NCI-H2196 treated with DMSO at 0.1 percent for 48 hours (cell line): ENCODE measurements at regions not wholly inside any gene's neighbourhood (a gene's known extent, or its start where the extent isn't known, plus 50 kb on each side); places are given as distances from the start of the nearest gene placed in this dataset.
"Not testable (repeated sequence)": the region's sequence is repeated elsewhere in the genome, so short reads cannot be mapped to it uniquely, and the experiment has no call there.

Experiments
- DNase-seq: peaks from one replicate; lab custom pipeline; 2025; ENCODE audit not compliant: unreplicated experiment; lab: John Stamatoyannopoulos, UW

DNA sequence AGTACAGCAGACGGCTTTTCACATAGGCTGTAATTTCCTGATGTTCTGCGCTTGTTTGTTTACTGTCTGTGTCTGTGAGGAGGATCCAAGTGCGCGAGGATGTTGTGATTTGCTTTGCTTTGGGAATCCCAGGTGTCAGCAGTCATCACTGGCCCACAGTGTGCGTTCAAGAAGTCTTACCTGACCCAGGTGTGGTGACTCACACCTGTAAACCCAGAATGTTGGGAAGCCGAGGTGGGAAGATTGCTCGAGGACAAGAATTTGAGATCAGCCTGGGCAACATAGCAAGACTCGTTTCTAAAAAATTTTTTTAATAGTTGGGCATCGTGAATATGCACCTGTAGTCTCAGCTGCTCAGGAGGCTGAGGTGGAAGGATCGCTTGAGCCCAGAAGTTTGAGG is 110.7 kb downstream of the CRLF3 start:
- DNase-seq: not testable (repeated sequence)

DNA sequence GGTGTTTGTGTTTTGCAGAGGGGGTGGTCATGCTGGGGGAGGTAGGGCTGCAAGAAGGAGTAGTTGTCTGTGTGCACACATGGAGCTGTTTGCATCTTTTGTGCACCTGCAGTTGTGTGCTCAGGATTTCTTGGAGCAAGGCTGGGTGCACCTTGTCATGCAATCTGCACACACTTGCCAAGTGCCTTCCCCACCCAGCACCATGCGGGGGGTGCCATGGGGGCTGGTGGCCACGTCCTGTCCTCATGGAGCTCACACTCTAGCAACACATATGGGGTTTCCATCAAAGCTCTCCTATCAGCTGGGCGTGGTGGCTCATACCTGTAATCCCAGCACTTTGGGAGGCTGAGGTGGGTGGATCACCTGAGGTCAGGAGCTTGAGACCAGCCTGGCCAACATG is 111.6 kb downstream of the CRLF3 start:
- not testable (repeated sequence) for DNase-seq

DNA sequence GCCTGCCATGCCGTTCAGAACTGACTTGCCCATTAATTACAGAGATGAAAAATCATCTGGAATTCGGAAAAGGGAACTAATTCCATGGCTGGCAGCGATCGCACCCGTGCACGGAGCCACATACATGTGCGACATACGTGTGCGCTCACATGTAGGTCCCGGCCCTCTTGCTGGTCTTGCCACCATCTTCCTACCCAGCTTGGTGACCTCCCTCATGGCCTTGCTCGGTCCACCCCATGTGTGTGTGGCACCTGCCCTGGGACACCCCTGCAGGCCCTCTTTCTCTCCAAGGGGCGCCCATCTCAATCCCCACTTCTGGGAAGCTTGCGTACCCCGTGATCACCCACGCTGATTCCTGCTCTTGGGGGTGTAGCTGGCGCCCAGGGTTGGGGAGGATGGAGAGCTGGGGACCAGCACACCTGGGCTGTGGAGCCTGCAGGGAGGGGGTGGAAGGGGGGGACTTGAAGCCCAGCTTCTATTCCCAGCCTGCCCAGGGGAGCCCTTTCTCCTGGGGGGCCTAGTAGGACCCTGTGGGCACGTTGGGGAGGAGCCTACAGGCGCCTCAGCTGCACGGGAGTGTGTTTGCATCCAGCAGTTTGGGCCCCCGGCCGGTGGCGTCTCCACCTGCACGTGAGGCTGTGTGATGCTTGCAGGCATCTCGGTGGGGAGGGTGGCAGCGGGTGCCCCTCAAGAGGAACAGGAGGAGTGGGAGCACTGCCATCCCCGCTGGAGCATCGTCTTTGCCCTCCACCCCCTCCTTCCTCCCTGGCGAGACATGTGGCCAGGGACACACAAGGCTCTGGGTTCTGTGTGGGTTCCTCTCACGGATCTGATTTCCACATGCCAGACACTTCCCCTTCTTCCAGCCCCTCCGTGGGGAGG is 112.6 kb downstream of the CRLF3 start:
- DNase-seq: not testable (repeated sequence)

DNA sequence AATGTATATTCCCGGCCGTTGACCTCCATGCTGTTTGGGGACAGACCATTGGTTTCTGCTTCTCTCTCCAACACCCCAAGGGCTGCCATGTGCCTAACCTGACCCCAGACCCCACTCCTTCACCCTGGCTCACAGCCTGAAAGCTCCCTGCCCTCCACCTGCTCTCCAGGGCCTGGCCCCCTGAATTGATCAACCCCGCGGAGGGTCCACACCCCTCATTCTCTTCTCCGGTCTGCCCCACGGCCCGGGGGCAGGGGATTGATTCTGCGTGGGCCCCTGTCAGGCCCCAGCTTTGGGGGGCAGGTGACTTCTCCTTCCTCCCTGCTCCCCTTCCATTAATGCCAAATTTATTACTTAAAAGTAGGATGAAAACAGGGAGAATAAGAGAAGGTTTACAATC is 113.3 kb downstream of the CRLF3 start:
- DNase-seq: not testable (repeated sequence)

DNA sequence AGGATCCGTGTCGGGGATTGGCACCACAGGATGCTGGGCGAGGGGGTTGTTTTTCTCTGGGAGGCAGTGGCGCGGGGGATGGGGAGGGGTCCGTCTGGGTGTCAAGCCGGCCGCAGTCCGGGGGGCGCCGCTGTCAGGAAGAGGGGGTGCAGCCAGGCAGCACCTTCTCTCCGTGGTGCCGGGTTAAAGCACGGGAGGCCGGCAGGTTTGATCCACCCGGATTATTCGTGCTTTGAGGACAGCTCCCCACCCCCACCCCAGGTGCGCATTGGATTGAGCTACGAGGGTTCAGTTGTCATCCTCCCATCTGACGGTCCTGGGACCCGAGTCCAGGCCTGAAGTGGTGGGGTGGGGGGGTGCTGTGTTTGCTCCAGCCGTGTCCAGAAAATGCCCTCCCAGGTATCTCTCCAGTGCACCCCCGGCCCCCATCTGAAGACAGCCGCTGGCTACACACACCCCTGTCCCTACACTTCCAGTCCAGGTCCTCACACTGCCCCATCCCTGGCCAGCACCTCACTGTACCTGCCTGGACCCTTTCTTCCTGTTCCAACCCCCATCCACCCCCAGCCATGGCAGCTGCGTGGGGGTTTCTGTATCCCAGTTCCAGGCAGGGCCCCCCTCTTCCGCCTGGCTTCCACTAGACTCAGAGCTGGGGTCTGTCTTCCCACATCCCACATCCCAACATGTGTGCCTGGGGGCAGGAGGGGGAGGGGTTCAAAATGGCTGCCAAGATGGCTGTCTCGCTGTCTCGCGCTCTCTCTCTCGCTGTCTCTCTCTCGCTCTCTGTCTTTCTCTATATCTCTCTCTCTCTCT is 114.0 kb downstream of the CRLF3 start:
- DNase-seq: not testable (repeated sequence)

DNA sequence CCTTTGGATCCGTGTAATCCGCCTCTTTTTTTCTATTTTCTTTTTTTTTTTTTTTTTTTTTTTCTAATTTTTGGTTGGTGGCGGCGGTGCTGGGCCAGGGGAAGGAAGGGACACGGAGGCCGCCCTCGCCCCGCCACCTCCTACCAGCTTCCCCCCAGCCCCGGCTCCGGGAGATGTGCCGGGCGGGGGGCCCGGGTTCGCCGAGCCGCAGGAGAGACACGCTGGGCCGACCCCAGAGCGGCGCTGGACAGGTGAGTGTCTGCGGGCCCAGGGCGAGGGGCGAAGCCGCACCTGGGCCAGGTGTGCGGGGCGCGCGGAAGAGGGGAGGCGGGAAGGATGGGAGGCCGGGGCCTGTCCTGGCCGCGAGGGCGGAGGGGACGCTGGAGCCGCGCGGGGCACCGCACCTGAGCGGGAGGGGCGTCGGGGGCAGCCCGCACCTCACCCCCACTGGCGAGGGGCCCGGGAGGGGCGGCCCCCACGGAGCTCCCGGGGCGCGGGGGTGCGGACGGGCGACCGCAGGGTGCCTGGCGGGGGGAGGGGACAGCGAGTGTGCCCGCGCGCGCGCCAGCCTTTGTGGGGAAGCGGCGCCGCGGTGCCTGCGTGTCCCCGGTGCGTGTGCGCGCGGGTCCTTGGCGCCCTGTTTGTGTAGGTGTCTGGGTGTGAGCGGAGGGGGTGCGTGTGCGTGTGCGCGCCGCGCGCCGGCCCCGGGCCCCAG is 114.8 kb downstream of the CRLF3 start:
- DNase-seq: not testable (repeated sequence)

DNA sequence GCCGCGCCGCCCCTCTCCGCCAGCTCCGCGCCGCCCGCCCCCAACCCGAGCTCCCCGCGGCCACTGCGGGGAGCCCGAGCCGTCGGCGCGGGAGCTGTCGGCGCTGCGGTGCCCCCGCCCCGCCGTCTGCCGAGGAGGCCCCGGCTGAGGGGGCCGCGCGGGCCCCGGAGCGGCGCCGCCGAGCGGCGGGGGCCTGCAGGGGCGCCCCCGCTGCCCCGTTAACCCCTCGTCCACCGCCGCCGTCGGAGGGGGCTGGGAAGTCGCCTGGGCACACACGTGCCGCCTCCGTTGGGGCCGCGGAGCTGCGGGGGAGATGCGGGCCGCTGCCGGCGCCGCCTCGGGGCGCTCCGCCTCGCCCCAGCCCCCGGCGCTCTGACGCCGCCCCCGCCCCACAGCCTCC is 115.4 kb downstream of the CRLF3 start:
- not testable (repeated sequence) for DNase-seq

DNA sequence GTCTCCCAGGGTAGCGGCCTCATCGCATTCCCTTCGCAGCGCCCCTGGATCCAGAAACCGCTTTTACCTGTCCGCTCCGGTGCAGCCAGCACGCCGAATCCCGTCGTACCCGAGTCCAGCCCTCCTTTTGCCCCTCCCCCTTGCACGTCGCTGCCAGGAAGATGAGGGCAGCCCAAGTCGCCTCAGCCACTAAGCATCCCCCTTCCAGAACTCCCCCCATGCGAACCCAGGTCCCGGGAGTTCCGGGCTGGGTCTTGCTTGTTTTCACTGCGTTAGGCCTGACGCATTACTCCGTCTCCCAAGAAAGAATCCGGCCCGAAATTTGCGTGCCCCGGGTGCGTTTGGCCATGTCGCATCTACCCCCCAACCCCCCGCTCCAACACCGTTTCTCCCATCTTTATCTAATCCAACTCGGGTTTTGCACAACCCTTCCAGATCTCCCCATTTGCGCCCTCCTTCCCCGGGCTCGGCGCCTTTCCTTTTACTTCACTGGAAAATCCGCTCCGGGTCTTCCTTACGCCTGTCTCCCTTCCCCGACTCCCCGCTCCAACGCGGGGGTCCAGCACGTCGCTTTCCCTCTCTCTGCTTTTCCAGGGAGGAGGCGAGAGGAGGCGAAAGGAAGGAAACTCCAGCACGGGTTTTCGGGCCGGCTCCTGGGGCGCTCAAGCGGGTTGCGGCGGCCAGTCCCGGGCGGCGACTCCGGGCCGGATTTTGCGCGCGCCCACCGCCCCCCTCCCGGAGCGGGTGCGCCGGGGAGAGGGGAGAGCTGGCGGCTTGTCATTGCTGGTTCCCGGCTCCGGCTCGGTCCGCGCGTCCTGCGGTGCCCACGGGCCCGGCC is 116.0 kb downstream of the CRLF3 start:
- peak; percentile 42 for DNase-seq

DNA sequence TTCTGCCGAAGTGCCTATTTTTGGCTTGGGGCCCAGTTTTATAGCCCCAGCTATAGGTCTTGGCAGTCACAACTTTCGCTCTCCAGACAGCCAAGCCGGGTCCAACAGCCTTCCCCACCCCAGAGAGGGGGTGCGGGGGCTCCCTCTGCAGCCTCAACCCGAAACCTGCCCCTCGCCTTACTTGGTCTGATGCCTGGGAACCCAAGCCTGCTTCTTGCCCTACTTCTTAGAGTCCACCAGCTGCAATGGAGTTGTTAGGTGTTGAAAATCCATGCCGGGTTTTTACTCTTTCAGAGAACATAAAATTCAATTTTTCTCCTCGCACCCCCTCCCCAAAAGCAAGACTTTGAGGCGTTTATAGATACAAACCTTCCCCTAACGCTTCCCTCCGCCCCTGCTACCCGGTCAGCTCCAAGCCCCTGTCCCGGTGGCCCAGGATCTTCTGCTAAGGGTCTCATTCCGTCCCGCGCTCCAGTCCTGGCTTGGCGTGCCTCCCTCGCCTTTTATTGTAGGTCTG is 116.7 kb downstream of the CRLF3 start:
- DNase-seq: not testable (repeated sequence)

DNA sequence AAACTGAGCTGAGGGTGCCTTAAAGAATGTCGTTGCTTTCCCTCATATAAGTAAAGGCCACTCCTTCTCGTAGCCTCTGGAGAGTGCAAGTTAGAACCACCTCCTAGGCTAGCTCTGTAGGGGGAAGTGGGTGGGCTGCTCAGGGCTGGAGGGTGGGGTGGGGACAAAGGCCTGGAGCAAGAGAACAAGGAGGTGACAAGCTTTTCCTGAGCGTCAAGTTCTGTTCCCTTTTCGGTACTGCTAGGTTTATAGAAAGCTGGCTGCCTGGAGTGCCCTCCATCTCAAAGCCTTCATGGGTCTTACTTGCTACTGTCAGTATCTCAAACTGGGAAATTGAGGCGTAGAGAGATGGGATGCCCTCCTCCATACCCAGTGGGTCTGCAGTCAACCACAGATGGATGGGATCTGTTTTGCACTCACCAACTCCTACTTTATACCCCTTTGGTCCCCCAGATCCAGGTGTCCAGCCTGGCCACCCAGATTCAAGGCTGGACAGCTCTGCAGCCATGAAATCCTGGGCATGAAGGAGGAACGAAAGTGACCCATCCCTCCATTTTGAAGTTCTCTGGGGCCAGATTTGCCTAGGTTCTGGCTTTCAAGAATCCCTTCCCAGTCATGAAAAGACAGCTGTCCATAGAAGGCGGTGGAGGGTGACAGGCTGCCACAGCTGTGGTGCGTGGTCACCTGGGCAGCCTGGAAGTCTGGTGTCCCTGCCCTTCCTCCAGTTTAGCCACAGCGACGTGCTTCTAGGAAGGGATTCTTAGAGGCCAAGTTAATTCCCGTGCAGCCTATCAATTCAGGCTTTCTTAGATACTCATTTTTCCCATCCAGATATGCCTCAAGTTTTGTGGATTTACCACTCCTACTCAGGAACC is 117.8 kb downstream of the CRLF3 start:
- DNase-seq: not testable (repeated sequence)

DNA sequence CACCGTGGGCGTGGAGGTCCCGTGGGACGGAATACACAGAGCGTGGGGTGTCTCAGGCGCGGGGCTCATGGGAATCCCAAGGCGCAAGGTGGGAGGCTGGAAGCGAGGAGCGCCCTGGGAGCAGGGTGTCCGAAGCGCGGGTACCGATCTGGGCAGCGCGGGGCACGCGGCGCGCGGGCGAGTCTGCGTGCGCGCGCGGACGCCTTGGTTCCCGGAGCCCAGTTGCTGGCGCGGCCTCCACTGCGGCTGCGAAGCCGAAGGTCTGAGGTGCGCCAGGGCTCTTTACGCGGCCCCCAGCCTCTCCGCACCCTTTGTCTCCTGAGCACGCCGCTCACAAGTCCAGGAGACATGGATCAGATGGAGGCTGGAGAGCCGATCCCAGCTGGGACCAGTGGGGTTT is 118.5 kb downstream of the CRLF3 start:
- not testable (repeated sequence) for DNase-seq

DNA sequence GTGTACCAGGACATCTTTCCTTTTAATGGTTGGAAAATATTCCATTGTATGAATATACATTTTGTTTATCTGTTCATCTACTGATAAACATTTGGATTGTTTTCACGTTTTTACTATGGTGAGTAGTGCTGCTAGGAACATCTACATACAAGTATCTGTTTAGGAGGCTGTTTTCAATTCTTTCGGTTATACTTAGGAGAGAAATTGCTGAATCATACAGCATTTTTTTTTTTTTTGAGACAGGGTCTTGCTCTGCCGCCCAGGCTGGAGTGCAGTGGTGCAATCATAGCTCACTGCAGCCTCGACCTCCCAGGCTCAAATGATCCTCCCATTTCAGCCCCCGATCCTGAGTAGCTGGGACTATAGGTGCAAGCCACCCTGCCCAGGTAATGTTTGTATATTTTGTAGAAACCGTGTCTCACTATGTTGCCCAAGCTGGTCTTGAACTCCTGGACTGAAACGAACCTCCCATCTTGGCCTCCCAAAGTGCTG is 122.9 kb downstream of the CRLF3 start:
- no peak for DNase-seq

DNA sequence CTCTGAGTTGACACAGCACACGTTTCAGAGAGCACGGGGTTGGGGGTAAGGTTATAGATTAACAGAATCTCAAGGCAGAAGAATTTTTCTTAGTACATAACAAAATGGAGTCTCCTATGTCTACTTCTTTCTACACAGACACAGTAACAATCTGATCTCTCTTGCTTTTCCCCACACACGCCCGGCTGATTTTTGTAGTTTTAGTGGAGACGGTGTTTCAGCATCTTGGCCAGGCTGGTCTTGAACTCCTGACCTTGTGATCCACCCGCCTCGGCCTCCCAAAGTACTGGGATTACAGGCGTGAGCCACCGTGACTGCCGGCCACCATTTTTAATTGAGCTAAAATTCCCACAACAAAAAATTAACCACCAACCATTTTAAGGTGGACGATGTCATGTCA is 123.7 kb downstream of the CRLF3 start:
- not testable (repeated sequence) for DNase-seq

DNA sequence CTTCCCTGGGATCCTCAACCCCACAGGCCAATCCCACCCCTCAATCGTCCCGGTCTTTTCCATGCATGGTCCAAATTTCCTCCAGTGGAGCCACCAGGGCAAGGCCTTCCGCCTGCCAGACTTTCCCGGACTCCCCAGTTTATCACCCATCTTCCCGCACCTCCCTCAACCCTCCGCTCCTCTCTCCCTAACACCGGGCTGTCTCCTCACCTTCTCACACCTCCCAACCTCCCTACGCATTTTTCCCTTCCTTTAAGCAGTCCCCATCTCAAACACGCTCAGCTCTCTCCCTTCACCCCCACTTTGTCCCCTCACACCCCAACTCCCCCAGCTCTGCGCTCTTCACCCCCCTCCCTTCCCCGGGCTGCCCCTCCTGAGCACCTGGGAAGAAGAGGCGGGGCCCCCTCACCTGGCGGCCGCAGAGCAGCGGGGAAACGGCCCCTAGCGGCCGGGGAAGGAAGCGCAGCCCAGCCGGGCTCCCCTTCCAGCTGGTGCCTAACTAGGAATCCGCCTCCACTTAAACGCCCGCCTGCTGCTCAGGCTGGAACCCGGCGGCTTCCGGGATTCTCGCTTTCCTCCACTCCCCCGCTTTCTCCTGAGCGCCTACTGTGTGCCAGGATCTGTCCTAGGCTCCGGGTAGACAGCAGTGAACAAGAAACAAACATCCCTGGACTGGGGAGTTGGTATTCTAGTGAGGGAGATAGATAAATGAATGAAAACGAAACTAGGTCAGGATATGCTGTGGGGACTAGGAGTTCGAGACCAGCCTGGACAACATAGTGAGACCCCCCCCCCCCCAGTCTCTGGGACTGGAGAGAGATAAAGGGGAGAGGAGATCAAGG is 126.7 kb downstream of the CRLF3 start:
- peak; percentile 7 for DNase-seq

DNA sequence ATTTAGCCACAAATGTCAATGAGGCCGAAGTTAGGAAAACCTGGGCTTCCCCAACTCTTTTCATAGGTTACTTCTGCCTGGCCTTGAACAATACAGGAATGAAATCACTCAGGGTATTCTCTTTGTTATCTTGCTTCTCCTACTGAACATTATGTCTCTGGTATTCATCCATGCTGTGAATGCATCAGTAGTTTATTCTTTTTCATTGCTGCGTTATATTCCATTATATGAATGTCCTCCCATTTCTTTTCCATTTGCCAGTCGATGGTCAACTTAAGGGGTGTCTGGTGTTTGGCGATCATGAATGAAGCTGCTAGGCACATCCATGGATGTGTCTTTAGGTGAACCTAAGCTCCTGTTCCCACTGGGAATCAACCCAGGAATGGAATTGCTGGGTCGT is 128.3 kb downstream of the CRLF3 start:
- DNase-seq: no peak

DNA sequence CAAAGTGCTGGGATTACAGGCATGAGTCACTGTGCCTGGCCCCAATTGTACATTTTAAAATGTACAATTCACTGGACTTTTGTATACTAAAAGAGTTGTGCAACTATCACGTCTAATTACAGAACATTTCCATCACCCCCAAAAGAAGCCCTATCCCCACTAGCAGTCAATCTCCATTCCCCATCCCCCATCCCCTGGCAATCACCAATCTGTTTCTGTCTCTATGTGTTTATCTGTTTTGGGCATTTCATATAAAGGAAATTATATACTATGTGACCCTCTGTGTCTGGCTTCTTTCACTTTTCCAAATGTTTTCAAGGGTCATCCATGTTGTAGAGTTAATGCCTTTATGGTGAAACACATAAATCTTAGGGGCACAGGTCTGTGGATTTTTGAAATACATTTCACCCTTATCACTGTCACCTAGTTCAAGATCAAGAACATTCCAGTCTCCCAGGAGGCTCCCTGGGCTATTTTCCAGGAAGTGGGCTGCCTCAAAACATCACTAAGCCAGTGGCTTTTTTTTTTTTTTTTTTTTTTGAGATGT is 129.2 kb downstream of the CRLF3 start:
- not testable (repeated sequence) for DNase-seq

DNA sequence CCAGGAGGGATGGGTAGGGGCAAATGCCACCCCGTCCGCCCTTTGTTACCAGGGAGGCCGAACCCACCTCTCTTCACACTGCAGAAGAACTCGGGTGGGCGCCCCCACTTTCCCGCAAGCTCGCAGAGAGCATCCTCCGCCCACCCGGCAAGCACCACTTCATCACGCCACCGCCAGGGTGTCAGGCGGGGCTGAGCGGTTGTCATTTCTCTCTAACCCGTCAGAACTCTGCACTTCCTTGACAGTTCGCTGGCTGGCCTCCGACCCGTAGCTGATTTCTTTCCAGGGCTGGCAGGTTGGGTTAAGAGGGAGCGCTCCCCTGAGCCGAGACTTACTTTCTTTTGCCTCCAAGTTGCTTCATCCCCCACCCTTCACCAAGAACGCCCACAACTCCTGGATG is 130.7 kb downstream of the CRLF3 start:
- not testable (repeated sequence) for DNase-seq
